ENCODE measurements at regions not wholly inside any gene's neighbourhood (a gene's known extent, or its start where the extent isn't known, plus 50 kb on each side); places are given as distances from the start of the nearest gene placed in this dataset.

DNA sequence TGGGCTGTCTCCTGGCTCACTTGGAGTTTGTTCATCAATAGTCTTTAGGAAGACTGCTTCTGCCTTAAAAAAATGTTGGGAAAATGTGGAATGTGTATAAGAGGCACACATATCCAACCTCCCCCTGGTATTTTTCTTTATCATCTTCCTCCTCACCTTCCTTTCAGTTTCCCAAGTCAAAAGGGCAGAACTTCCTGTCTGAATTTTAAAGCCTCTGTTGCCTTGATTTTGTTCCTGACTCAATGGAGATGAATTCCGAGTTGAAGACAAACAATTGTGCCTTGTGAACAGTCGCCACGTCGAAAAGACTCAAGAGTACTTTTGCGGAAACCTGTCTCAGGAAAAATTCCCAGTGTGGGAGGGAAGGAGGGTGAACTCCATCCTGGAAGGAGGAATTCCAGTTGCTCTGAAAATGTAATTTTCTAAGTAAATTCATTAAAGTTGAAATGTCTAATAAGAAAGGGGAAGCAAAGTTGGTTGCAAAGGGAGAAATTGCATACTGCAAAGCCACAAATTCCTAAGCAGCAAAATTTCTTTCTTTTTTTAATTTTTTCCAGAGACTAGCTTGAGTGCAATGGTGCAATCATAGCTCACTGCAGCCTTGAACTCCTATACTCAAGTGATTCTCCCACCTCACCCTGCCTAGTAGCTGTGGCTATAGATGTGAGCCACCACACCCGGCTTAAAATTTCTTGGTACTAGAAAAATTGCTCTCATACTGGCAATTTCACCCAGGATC is 50.2 kb upstream of the ELK3 start:
- TF ChIP-seq, protein P1, sequence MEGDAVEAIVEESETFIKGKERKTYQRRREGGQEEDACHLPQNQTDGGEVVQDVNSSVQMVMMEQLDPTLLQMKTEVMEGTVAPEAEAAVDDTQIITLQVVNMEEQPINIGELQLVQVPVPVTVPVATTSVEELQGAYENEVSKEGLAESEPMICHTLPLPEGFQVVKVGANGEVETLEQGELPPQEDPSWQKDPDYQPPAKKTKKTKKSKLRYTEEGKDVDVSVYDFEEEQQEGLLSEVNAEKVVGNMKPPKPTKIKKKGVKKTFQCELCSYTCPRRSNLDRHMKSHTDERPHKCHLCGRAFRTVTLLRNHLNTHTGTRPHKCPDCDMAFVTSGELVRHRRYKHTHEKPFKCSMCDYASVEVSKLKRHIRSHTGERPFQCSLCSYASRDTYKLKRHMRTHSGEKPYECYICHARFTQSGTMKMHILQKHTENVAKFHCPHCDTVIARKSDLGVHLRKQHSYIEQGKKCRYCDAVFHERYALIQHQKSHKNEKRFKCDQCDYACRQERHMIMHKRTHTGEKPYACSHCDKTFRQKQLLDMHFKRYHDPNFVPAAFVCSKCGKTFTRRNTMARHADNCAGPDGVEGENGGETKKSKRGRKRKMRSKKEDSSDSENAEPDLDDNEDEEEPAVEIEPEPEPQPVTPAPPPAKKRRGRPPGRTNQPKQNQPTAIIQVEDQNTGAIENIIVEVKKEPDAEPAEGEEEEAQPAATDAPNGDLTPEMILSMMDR (IDR thresholded peaks at IDR 0.05) = no peak
- no peak for TF ChIP-seq POLR2A (IDR thresholded peaks at IDR 0.05)
- Histone ChIP-seq H3K9me3 (no peaks in the 10 kb centered on the region), H3K27ac (no peak overlapping the region), H3K36me3 (no peaks in the 10 kb centered on the region), H3K4me3 (no peak overlapping the region), H3K27me3 (no peaks in the 10 kb centered on the region), H3K4me1 (no peaks in the 10 kb centered on the region)
- DNase-seq = no peak

Small RNA genes lying in the stretch of these regions (small RNA-seq; reads per million reads assigned to genes)
- gene RN7SL88P = 0 reads per million in 2 donors

Measured in Peyer's patch (tissue), 4 donors.